Upper lobe of left lung (tissue), 4 donors: ENCODE measurements at regions not wholly inside any gene's neighbourhood (a gene's known extent, or its start where the extent isn't known, plus 50 kb on each side); places are given as distances from the start of the nearest gene placed in this dataset.
"Not testable (repeated sequence)": the region's sequence is repeated elsewhere in the genome, so short reads cannot be mapped to it uniquely, and the experiment has no call there.

Experiments used
- POLR2A ChIP-seq, 4 donors: fragments of 450-650 bp; IDR thresholded peaks; one replicate each; pipeline ENCODE4 v1.5.1; 2016 to 2017; ENCODE audit warnings: antibody characterized with exemption in 4 of 4, mild to moderate bottlenecking in 2 of 4
- TF ChIP-seq, protein P1 (sequence below), 6 experiments: fragments of 450-650 bp in 4 of 6; fragments of 200-600 bp in 2 of 6; sonication (generic) in 2 of 6; IDR thresholded peaks; one replicate each; pipeline ENCODE4 v1.5.1; 2016 to 2019; ENCODE audit warnings: antibody characterized with exemption in 6 of 6

DNA sequence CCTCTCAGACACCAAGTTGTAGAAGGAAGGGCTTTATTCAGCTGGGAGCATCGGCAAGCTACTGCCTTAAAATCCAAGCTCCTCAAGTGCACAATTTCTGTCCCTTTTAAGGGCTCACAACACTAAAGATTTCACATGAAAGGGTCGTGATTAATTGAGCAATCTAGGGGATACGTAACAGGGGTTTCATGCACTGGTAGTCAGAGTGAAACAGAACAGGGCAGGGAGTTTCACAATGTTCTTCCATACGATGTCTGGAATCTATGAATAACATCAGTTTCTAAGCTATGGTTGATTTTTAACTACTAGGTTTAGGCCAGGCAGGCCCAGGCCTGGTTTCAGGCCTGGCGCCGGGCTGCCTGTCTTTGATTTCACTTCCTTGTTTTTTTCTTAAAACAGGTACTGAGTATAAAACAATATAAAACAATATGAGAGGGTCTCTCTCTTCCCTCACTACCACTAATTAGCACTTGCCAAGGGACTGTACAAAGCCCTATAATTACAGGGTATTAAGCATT lies 315.4 kb downstream of the NAF1 start:
- TF ChIP-seq, protein P1, sequence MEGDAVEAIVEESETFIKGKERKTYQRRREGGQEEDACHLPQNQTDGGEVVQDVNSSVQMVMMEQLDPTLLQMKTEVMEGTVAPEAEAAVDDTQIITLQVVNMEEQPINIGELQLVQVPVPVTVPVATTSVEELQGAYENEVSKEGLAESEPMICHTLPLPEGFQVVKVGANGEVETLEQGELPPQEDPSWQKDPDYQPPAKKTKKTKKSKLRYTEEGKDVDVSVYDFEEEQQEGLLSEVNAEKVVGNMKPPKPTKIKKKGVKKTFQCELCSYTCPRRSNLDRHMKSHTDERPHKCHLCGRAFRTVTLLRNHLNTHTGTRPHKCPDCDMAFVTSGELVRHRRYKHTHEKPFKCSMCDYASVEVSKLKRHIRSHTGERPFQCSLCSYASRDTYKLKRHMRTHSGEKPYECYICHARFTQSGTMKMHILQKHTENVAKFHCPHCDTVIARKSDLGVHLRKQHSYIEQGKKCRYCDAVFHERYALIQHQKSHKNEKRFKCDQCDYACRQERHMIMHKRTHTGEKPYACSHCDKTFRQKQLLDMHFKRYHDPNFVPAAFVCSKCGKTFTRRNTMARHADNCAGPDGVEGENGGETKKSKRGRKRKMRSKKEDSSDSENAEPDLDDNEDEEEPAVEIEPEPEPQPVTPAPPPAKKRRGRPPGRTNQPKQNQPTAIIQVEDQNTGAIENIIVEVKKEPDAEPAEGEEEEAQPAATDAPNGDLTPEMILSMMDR (IDR thresholded peaks at IDR 0.05), result not testable (repeated sequence)
- not testable (repeated sequence) for TF ChIP-seq POLR2A (IDR thresholded peaks at IDR 0.05)
